ENCODE measurements at regions not wholly inside any gene's neighbourhood (a gene's known extent, or its start where the extent isn't known, plus 50 kb on each side); places are given as distances from the start of the nearest gene placed in this dataset.
"Not testable (repeated sequence)": the region's sequence is repeated elsewhere in the genome, so short reads cannot be mapped to it uniquely, and the experiment has no call there.

DNA sequence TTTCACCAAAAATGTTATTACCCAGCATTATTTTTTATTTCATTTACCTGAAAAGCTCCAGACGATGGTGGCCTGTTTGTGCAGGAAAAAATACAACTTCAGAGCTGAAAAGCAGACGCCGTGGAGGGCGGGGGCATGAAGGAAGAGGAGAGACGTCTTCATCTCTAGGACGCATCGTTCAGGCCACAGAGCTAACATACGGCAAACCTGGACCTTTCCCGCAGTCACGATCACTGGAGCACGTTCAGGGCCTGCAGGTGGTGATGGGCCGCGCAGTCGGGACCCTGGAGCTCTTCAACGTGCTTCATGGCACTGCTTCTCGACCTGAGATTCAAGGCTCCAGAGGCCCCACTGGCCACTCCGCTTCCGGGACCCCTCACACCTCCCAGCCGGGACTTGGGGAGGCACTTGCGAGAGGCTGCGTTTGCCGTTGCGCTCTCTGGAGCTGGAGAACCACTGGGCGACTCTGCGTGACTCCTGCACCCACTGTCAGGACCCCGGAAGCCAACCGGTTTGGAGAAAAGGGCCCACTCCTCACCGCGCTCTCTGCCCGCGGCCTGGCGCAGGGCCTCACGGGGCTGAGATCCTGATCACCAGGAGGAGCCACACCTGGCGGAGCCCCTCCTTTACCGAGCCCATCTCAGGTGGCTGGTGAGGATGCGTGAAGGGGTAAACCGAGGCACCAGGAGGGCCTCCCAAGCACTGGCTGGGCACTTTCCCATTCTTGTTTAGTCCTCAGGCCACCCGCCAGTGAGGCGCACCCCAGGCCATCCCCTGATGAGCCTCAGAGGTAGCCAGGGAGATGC is 164.4 kb upstream of the AFDN start:
- no peak for DNase-seq

DNA sequence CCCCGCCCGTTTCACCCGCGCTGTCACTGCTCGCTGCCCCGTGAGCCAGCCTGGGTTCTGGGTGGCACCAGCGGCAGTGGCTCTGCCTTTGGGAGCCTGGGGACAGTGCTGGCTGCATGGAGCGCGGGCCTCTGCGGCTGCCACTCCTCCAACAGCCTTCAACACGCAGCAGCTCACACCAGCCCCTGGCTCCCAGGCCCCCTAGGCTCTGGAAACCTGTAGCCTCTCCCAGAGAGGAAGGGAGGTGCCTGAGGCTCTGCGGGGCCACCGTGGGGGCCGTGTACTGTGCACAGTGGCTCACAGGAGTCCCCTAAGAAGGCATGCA is 163.9 kb upstream of the AFDN start:
- DNase-seq: no peak

DNA sequence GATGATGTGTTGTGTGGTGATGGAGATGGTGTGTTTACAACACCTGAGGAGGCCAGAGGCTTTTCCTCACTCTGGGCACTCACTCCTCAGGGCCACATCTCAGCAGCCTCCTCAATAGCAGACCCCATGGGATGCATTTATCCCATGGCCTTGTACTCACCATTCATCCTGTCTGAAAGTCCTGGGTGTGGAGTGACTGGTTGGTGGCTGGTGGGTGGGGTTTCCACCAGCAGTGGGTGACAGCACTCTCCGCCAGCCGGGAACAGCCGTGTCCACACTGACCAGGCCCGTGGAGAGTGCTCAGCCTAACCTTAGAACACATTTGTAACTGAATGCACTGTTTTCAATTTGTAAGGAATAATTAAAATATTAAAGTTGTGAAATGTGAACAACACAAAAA is 163.4 kb upstream of the AFDN start:
- DNase-seq: no peak

- DNase-seq: no peak
Measured at GRCh38 chr6:167663784-167664443, 162.8 kb upstream of the AFDN start.

DNA sequence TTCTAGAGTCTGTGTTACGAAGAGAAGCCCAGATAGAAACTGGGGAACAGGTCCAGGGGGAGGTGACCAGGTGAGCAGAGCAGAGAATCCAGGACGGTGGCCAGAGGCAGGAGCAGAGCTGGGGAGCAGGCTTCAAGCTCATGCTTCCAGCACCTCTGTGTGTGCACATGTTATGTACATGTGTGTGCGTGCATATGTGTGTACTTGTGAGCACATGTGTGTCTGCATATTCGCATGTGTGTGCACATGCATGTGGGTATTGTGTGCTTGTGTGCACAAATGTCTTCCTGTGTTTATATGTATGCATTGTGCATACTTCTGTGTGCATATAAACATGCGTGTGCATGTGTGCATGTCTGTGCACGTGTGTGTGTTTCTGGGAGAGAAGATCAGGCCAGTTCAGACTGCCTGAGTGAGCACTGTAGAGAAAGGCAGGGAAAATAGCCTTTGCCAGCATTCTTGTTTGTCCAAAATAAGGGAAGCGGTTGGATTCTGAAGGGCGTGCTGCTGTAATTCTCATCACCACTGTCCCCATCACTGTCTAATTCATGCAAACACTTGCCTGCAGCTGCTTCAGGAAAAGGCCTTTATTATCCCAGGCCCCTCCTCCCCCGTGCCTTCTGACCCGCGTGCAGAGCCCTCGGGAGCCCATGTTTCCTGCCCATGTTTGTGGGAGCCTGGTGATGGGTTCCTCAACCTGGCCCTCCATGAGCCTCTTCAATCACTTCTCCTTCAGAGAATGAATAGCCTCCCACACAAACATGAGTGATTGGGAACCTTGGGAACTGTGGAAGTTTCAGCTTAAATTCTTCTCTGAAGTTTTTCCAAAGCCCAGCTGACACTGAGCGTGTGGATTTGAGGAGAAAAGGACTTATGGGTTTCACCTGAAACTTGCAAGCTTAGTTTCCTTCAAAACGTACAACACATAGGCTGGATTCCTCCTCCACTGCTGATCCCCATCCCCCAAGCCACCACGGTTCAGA is 161.7 kb upstream of the AFDN start:
- DNase-seq: no peak

DNA sequence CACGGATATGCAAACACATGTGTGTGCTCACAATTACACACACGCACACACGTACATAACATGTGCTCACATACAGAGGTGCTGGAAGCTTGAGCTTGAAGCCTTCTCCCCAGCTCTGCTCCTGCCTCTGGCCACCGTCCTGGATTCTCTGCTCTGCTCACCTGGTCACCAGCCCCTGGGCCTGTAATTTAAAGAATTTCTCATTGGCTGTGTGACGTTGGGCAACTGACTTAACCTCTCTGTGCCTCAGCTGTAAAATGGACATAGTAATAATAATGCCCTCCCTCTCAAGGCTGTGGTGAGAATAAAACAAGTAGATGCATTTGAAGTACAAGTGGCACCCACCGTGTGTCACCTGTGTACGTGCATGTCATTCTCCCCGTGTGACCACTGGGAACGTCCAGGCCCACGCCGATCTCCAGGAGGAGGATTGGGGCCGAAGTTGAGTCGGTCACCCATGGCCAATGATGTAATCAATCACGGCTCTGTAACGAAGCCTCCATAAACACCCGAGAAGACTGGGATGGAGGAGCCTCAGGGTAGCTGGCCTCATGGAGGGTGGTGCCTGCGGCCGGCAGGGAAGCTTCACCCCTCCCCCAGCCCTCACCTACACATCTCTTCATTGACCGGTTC is 160.9 kb upstream of the AFDN start:
- no peak for DNase-seq

- no peak for DNase-seq
Measured at GRCh38 chr6:167666571-167667203, 160.0 kb upstream of the AFDN start.

DNA sequence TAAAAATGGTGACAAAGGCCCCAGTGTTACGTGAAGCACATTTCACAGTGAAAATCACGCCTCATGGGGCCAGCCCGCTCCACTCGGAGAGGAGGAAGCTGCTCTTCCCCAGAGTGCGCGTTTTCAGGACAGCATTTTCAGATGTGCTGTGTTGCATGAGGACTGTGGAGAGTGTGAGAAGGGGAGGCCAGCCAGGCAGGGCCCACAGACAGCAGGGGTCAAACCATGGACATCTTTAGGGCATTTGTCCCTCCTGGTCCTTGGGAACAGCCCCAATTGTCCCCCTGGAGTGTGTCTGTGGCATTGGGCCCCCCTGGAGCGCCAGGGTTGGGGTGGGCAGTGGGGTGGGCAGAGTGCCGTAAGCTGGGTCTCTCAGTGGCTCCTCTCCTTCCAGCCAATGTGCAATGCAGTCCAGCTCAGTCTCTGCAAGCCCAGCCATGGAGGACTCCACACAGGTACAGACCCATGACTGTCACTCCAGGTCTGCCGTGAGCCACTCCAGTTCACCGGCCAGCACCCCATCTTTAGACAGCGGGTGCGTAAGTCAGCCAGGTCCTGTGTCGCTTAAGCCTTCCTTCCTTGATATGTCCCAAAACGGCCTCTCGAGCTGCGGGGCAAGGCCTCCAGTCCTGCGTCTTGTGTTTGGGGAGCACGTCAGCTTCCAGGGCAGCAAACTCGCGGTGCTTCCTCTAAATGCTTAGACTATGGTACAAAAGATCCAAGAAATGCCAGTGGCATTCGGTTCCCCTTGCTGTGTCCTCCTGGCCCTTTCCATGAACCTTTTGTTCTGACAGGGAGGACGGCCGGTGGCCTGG is 159.3 kb upstream of the AFDN start:
- no peak for DNase-seq

DNA sequence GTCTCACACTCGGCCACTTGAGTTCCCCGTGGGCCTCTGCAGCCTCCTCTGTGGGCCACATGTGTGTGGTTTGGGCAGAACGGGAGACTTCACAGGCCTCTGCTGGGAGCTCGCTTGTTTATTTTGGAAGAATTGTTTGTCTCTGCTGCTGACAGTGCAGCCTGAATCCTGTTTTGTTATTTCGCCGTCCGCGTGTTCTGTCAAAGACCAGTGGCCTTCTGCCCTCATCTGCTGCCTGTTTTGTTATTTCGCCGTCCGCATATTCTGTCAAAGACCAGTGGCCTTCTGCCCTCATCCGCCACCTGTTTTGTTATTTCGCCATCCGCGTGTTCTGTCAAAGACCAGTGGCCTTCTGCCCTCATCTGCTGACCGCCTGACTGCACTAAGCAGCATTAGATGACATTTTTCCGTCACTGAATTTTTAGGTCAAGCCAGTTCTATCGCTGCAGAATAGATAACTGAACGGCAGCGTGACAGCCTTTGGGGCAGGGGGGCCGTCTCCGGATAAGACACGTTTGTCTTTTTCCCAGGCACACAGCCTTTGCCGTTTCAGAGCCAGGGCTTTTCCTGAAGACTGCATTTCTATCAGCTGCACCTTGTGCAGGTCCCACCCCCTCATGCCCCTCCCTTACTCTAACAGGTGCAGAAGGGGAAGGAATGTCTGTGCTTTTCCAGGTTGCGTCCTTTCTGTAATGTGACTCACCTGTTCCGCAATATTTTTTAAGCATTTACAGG is 158.5 kb upstream of the AFDN start:
- DNase-seq: no peak

DNA sequence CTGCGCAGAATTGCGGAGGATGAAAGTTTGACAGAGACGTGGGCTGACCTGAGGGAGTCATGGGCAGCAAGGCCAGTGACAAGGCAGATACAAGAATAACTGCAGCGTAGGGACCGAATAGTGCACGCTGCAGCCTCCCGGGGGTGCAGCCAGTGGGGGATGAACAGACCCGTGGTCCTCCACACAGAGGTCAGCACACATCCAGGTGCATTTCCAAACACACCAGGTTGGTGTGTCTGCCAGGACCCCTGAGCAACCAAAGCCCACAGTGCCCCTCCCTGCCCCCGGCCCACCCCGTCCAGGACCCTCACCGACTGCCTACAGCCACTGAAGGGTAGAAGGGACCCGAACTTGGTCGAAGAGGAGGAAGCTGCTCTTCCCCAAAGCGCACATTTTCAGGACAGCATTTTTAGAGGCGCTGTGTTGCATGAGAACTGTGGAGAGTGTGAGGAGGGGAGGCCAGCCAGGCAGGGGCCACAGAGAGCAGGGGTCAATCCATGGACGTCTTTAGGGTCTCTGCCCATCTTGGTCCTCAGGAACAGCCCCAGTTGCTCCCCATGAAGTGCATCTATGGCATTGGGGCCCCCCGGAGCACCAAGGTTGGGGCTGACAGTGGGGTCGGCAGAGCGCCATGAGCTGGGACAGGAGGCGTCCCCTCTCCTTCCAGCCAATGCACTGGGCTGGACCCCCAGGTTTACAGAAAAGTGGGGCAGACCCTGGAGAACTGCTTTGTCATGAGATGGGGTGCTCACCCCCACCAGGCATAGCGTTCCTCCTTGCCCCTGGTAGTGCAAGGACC is 157.8 kb upstream of the AFDN start:
- no peak for DNase-seq

DNA sequence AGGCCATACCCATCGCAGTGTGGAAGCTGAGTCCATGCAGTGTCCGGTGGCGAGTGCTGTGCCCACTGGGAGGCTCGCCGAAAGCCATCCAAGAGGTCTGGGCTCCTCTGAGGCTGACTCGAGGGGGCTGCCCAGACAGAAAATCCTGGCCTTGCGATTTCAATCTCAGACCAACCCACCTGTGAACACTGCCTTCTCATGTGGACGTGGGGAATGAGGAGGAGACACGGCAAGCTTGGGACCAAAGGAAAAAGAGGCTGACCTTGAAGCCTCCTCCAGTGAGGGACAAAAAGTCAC is 157.2 kb upstream of the AFDN start:
- no peak for DNase-seq

DNA sequence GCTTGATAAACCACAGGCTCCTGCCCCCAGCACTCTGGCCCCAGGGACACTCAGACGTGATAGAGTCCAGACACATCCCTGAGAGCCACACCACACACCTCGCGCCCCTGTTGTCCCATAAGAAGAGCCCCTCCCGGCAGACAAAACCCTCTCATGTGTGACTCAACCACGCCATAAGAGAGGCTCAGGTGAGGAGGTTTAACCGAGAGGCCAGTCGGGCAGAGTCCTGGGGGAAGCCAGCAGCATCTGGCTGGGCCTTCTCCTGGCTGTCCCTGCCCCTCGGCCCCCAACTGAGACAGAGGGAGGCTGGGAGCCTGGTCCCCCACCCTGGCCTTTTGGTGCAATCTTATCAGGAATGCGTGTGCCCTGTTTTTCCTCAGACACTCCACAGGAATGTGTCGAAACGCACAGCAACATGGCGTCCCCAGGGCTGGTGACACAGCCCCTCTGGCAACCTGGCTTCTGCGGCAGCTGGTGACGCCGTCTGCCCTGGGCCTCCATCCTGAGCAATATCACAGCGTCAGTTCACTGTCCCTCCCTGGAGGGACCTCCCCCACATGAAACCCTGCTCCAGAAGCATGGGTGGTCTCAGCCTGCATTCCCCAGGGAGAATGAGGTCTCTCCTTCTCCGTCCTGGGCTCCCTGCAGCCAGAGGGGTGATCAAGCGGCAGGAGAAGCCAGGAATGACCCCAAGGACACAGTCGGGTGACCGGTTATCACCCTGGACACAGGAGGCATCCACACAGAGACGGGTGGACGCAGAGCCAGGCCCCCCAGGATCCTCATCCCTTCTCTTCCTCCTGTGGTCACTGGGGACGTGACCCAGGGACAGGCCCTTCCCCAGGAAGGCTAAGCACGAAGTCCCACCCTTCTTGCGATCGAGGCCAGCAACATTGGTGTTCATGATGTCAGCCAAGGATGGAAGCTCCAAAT is 156.6 kb upstream of the AFDN start:
- no peak for DNase-seq

- DNase-seq: no peak
Measured at GRCh38 chr6:167670938-167671338, 155.8 kb upstream of the AFDN start.

DNA sequence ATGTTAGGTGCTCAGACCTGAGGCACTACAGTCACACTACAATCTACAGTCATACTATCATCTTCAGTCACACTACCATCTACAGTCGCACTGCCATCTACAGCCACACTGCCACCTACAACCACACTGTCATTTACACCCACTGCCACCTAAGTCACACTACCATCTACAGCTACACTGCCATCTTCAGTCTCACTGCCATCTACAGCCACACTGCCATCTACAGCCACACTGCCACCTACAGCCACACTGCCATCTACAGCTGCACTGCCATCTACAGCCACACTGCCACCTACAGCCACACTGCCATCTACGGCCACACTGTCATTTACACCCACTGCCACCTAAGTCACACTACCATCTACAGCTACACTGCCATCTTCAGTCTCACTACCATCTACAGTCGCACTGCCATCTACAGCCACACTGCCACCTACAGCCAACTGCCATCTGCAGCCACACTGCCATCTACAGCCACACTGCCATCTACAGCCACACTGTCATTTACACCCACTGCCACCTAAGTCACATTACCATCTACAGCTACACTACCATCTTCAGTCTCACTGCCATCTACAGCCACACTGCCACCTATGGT is 155.2 kb upstream of the AFDN start:
- DNase-seq: not testable (repeated sequence)

- no peak for DNase-seq
Measured at GRCh38 chr6:167671977-167672687, 154.6 kb upstream of the AFDN start.

DNA sequence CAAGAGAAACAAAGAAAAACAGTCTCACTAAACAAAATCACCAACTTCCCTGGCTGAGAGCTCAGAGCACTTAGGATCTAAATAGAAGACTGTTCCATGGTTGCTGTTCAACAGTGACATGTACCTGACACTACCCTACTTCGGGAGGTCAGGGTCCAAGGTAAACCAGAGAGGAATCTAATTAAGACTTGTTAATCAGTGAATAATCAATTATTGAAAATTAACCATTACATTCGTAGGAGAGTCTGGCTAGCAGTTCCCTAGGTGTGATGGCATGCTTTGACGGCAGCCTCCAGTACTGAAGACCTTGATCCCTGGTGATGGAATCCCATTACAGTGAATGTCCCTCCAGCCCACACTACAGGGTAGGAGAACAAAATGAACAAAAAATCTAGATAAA is 154.0 kb upstream of the AFDN start:
- DNase-seq: no peak

GRCh38 chr6:167673946-167674345 is 152.8 kb upstream of the AFDN start:
- no peak for DNase-seq

DNA sequence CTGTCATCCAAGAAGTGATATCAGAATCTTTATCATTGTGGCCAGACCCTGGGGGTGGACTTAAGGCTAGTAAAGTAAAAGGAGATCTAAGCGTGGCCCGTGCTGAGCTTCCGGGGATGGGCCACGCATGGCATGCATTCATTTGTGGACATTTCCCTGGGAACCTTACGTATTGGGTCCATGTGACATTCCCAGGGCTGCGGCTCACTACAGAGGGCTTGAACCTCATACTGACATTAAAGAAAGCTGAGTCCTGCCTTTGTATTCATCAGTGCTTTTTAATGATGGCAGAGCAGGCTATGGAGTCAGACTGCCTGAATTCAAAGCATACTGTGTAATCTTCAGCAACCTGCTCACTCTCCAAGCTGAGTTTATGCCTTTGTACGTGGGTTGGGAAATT is 152.2 kb upstream of the AFDN start:
- DNase-seq: no peak

All from NCI-H187 (cell line).